ENCODE measurements at regions not wholly inside any gene's neighbourhood (a gene's known extent, or its start where the extent isn't known, plus 50 kb on each side); places are given as distances from the start of the nearest gene placed in this dataset.

GRCh38 chr2:18820966-18821365, 231.6 kb upstream of the NT5C1B start:
- peaks cover 3% of the 10 kb centered on the region for H3K27me3 Mint-ChIP-seq (ENCODE audit: unreplicated experiment)

GRCh38 chr2:18819566-18819965, 230.2 kb upstream of the NT5C1B start:
- Mint-ChIP-seq H3K4me3 (ENCODE audit: unreplicated experiment) (no peak overlapping the region), H3K9me3 (ENCODE audit: unreplicated experiment) (no peaks in the 10 kb centered on the region), H3K36me3 (ENCODE audit: low read depth, unreplicated experiment) (no peaks in the 10 kb centered on the region), H3K4me1 (ENCODE audit: unreplicated experiment) (peaks cover 11% of the 10 kb centered on the region), H3K27me3 (ENCODE audit: unreplicated experiment) (peaks cover 3% of the 10 kb centered on the region), H3K27ac (ENCODE audit: unreplicated experiment) (no peak overlapping the region)
- no peak for DNase-seq (ENCODE audit: low spot score)
- no peak for TF ChIP-seq CTCF (IDR thresholded peaks at IDR 0.05; ENCODE audit: unreplicated experiment)

More at GRCh38 chr2:18820966-18821365, 231.6 kb upstream of the NT5C1B start:
- Mint-ChIP-seq H3K36me3 (ENCODE audit: low read depth, unreplicated experiment) (no peaks in the 10 kb centered on the region), H3K4me1 (ENCODE audit: unreplicated experiment) (peaks cover 11% of the 10 kb centered on the region), H3K4me3 (ENCODE audit: unreplicated experiment) (no peak overlapping the region), H3K27ac (ENCODE audit: unreplicated experiment) (no peak overlapping the region), H3K9me3 (ENCODE audit: unreplicated experiment) (no peaks in the 10 kb centered on the region)
- no peak for TF ChIP-seq CTCF (IDR thresholded peaks at IDR 0.05; ENCODE audit: unreplicated experiment)
- no peak for DNase-seq (ENCODE audit: low spot score)

GRCh38 chr2:18814387-18814786, 225.0 kb upstream of the NT5C1B start:
- Mint-ChIP-seq H3K4me1 (ENCODE audit: unreplicated experiment) (peaks cover 1% of the 10 kb centered on the region), H3K27me3 (ENCODE audit: unreplicated experiment) (no peaks in the 10 kb centered on the region), H3K36me3 (ENCODE audit: low read depth, unreplicated experiment) (no peaks in the 10 kb centered on the region), H3K9me3 (ENCODE audit: unreplicated experiment) (no peaks in the 10 kb centered on the region), H3K4me3 (ENCODE audit: unreplicated experiment) (no peak overlapping the region), H3K27ac (ENCODE audit: unreplicated experiment) (no peak overlapping the region)
- DNase-seq (ENCODE audit: low spot score), result no peak
- TF ChIP-seq CTCF (IDR thresholded peaks at IDR 0.05; ENCODE audit: unreplicated experiment), result no peak

- no peaks in the 10 kb centered on the region for H3K36me3 Mint-ChIP-seq (ENCODE audit: low read depth, unreplicated experiment)
Observed at GRCh38 chr2:18804536-18804935, 215.2 kb upstream of the NT5C1B start.

More at GRCh38 chr2:18804536-18804935, 215.2 kb upstream of the NT5C1B start:
- no peaks in the 10 kb centered on the region for H3K9me3 Mint-ChIP-seq (ENCODE audit: unreplicated experiment)
- no peaks in the 10 kb centered on the region for H3K4me1 Mint-ChIP-seq (ENCODE audit: unreplicated experiment)
- peaks cover 1% of the 10 kb centered on the region for H3K27me3 Mint-ChIP-seq (ENCODE audit: unreplicated experiment)
- no peak overlapping the region for H3K27ac Mint-ChIP-seq (ENCODE audit: unreplicated experiment)
- no peak for DNase-seq (ENCODE audit: low spot score)
- no peak for TF ChIP-seq CTCF (IDR thresholded peaks at IDR 0.05; ENCODE audit: unreplicated experiment)
- H3K4me3 Mint-ChIP-seq (ENCODE audit: unreplicated experiment), result no peak overlapping the region
